ENCODE measurements at regions not wholly inside any gene's neighbourhood (a gene's known extent, or its start where the extent isn't known, plus 50 kb on each side); places are given as distances from the start of the nearest gene placed in this dataset.

GRCh38 chr2:16279641-16280040 lies 339.3 kb downstream of the MYCN start:
- Histone ChIP-seq H3K27me3 (ENCODE audit: control insufficient read depth, insufficient read depth, low read length) (no peaks in the 10 kb centered on the region), H3K36me3 (ENCODE audit: control insufficient read depth, insufficient read depth, low read length) (no peaks in the 10 kb centered on the region), H3K4me3 (ENCODE audit: low read depth, low read length) (no peak overlapping the region), H3K4me1 (no peaks in the 10 kb centered on the region), H3K27ac (no peak overlapping the region), H3K9ac (no peak overlapping the region), H3K4me2 (ENCODE audit: low read length) (no peak overlapping the region), H3K9me3 (ENCODE audit: control insufficient read depth, low read length) (no peaks in the 10 kb centered on the region), H2AFZ (no peak overlapping the region), H3K79me2 (no peaks in the 10 kb centered on the region)
- TF ChIP-seq CTCF (IDR thresholded peaks at IDR 0.05) = no peak

- no peak overlapping the region for H3K4me3 ChIP-seq (ENCODE audit: low read depth, low read length)
- no peak overlapping the region for H3K27ac ChIP-seq
- TF ChIP-seq CTCF (IDR thresholded peaks at IDR 0.05) = no peak
- H3K4me1 ChIP-seq = no peaks in the 10 kb centered on the region
- no peak overlapping the region for H2AFZ ChIP-seq
- H3K4me2 ChIP-seq (ENCODE audit: low read length) = no peak overlapping the region
- H3K9ac ChIP-seq = no peak overlapping the region
- no peaks in the 10 kb centered on the region for H3K9me3 ChIP-seq (ENCODE audit: control insufficient read depth, low read length)
- no peaks in the 10 kb centered on the region for H3K79me2 ChIP-seq
- no peaks in the 10 kb centered on the region for H3K36me3 ChIP-seq (ENCODE audit: control insufficient read depth, insufficient read depth, low read length)
- H3K27me3 ChIP-seq (ENCODE audit: control insufficient read depth, insufficient read depth, low read length) = no peaks in the 10 kb centered on the region
Measured at GRCh38 chr2:16279201-16279570, 338.8 kb downstream of the MYCN start.

GRCh38 chr2:16278421-16279200 lies 338.3 kb downstream of the MYCN start:
- no peak overlapping the region for H3K4me3 ChIP-seq (ENCODE audit: low read depth, low read length)
- H3K36me3 ChIP-seq (ENCODE audit: control insufficient read depth, insufficient read depth, low read length) = no peaks in the 10 kb centered on the region
- no peaks in the 10 kb centered on the region for H3K79me2 ChIP-seq
- H3K4me2 ChIP-seq (ENCODE audit: low read length) = no peak overlapping the region
- no peaks in the 10 kb centered on the region for H3K4me1 ChIP-seq
- no peak overlapping the region for H2AFZ ChIP-seq
- no peak overlapping the region for H3K9ac ChIP-seq
- H3K27ac ChIP-seq = no peak overlapping the region
- no peaks in the 10 kb centered on the region for H3K27me3 ChIP-seq (ENCODE audit: control insufficient read depth, insufficient read depth, low read length)
- no peak for TF ChIP-seq CTCF (IDR thresholded peaks at IDR 0.05)
- no peaks in the 10 kb centered on the region for H3K9me3 ChIP-seq (ENCODE audit: control insufficient read depth, low read length)

- Histone ChIP-seq H3K9ac (no peak overlapping the region), H3K27me3 (ENCODE audit: control insufficient read depth, insufficient read depth, low read length) (no peaks in the 10 kb centered on the region), H3K9me3 (ENCODE audit: control insufficient read depth, low read length) (no peaks in the 10 kb centered on the region), H3K4me2 (ENCODE audit: low read length) (no peak overlapping the region), H3K4me1 (no peaks in the 10 kb centered on the region), H3K79me2 (no peaks in the 10 kb centered on the region), H3K4me3 (ENCODE audit: low read depth, low read length) (no peak overlapping the region), H3K36me3 (ENCODE audit: control insufficient read depth, insufficient read depth, low read length) (no peaks in the 10 kb centered on the region), H2AFZ (no peak overlapping the region), H3K27ac (no peak overlapping the region)
- no peak for TF ChIP-seq CTCF (IDR thresholded peaks at IDR 0.05)
Measured at GRCh38 chr2:16277117-16277516, 336.8 kb downstream of the MYCN start.

- no peak overlapping the region for H3K4me2 ChIP-seq (ENCODE audit: low read length)
- H3K36me3 ChIP-seq (ENCODE audit: control insufficient read depth, insufficient read depth, low read length) = no peaks in the 10 kb centered on the region
- no peak overlapping the region for H2AFZ ChIP-seq
- no peaks in the 10 kb centered on the region for H3K9me3 ChIP-seq (ENCODE audit: control insufficient read depth, low read length)
- H3K4me1 ChIP-seq = no peaks in the 10 kb centered on the region
- no peak overlapping the region for H3K4me3 ChIP-seq (ENCODE audit: low read depth, low read length)
- H3K79me2 ChIP-seq = no peaks in the 10 kb centered on the region
- no peak for TF ChIP-seq CTCF (IDR thresholded peaks at IDR 0.05)
- H3K27ac ChIP-seq = no peak overlapping the region
- H3K9ac ChIP-seq = no peak overlapping the region
- H3K27me3 ChIP-seq (ENCODE audit: control insufficient read depth, insufficient read depth, low read length) = no peaks in the 10 kb centered on the region
Measured at GRCh38 chr2:16275661-16276060, 335.3 kb downstream of the MYCN start.
